Vagina (tissue), 2 donors: ENCODE measurements at regions not wholly inside any gene's neighbourhood (a gene's known extent, or its start where the extent isn't known, plus 50 kb on each side); places are given as distances from the start of the nearest gene placed in this dataset.

Source experiments
- DNase-seq, 2 donors: peaks; one replicate each; pipeline ENCODE4 v3.0.0-alpha.2; 2017; ENCODE audit errors: extremely low spot score in 2 of 2
- H3K27ac ChIP-seq: fragments of 200-600 bp; sonication (generic); one replicate; pipeline ENCODE4 v1.5.1; 2019
- H3K27me3 ChIP-seq: fragments of 200-600 bp; sonication (generic); one replicate; pipeline ENCODE4 v1.5.1; 2019
- H3K36me3 ChIP-seq, 2 donors: fragments of 200-600 bp; sonication (generic); one replicate each; pipeline ENCODE4 v1.5.1; 2017 to 2019
- H3K4me1 ChIP-seq: fragments of 200-600 bp; sonication (generic); one replicate; pipeline ENCODE4 v1.5.1; 2019
- H3K4me3 ChIP-seq, 2 donors: fragments of 200-600 bp; sonication (generic); 1 replicate in 1 of 2; 2 replicates in 1 of 2; pipeline ENCODE4 v1.5.1; 2016 to 2019
- H3K9me3 ChIP-seq: fragments of 200-600 bp; sonication (generic); one replicate; pipeline ENCODE4 v1.5.1; 2019
- POLR2A ChIP-seq, 2 donors: fragments of 450-650 bp; IDR thresholded peaks; one replicate each; pipeline ENCODE4 v1.6.1; 2017; ENCODE audit warnings: antibody characterized with exemption in 2 of 2, mild to moderate bottlenecking in 2 of 2, moderate library complexity in 2 of 2
- POLR2AphosphoS5 ChIP-seq, 2 donors: sonication (generic); formaldehyde crosslinking; IDR thresholded peaks; one replicate each; pipeline ENCODE4 v1.9.0; 2017; ENCODE audit warnings: antibody characterized with exemption in 2 of 2, mild to moderate bottlenecking in 2 of 2, low read depth in 1 of 2; ENCODE audit not compliant: insufficient read depth in 1 of 2
- intact Hi-C: fragments of 100-400 bp; cut with DNase I; formaldehyde crosslinking; loops from one replicate; pipeline ENCODE4 v1.15.1; 2023
- TF ChIP-seq, protein P1 (sequence below), 3 experiments: fragments of 450-650 bp in 2 of 3; fragments of 200-600 bp in 1 of 3; sonication (generic) in 1 of 3; IDR thresholded peaks; one replicate each; pipeline ENCODE4 v1.5.1; 2017 to 2019; ENCODE audit warnings: antibody characterized with exemption in 3 of 3, mild to moderate bottlenecking in 2 of 3, moderate library complexity in 2 of 3

DNA sequence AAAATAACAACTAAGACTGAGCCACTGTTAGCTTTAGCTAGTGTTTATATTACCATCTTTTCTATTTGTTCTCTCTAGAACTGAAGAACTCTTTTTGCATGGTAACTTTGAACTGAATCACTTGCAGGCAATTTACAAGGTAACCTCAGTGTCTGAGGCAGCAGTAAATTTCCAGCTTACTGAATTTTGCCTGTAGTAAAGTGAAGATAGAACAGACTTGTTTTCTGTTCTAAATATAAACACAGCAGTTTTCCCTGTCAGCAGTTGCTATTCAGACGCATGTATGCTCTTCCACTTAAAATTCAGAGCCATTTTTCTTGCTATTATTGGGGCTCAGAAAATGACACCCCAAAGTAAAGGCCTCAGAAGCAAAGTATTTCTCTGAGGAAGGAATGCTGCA, 974.0 kb upstream of the GJE1 start:
- no peak for DNase-seq
- Histone ChIP-seq H3K27ac (no peak overlapping the region), H3K36me3 (no peaks in the 10 kb centered on the region), H3K4me3 (no peak overlapping the region), H3K27me3 (no peaks in the 10 kb centered on the region), H3K9me3 (no peaks in the 10 kb centered on the region), H3K4me1 (no peaks in the 10 kb centered on the region)
- intact Hi-C loops = no loop called here
- TF ChIP-seq, protein P1, sequence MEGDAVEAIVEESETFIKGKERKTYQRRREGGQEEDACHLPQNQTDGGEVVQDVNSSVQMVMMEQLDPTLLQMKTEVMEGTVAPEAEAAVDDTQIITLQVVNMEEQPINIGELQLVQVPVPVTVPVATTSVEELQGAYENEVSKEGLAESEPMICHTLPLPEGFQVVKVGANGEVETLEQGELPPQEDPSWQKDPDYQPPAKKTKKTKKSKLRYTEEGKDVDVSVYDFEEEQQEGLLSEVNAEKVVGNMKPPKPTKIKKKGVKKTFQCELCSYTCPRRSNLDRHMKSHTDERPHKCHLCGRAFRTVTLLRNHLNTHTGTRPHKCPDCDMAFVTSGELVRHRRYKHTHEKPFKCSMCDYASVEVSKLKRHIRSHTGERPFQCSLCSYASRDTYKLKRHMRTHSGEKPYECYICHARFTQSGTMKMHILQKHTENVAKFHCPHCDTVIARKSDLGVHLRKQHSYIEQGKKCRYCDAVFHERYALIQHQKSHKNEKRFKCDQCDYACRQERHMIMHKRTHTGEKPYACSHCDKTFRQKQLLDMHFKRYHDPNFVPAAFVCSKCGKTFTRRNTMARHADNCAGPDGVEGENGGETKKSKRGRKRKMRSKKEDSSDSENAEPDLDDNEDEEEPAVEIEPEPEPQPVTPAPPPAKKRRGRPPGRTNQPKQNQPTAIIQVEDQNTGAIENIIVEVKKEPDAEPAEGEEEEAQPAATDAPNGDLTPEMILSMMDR (IDR thresholded peaks at IDR 0.05) = no peak
- no peak for TF ChIP-seq POLR2AphosphoS5 (IDR thresholded peaks at IDR 0.05; ENCODE audit: insufficient read depth in 1 of 2, low read depth in 1 of 2)
- TF ChIP-seq POLR2A (IDR thresholded peaks at IDR 0.05) = no peak

DNA sequence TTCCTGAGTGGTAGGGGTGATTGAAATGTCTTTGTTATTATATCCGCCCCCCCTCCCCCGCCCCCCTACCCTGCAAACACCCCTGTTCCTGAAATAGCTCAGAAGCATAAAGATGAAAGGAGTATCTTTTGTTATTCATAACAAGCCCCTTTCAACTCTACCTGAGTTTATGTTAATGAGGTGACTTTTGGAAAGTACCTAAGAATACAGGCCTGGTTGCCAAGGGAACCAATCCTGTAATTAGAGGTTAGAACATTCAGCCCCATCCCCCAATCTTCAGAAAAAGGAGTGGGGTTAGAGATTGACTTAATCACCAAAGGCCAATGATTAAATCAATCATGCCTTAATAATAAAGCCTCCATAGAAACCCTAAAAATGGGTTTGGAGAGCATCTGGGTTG, 979.2 kb upstream of the GJE1 start:
- no peaks in the 10 kb centered on the region for H3K36me3 ChIP-seq
- no peak overlapping the region for H3K4me3 ChIP-seq
- H3K27ac ChIP-seq = no peak overlapping the region
- no peaks in the 10 kb centered on the region for H3K9me3 ChIP-seq
- TF ChIP-seq, protein P1 (IDR thresholded peaks at IDR 0.05) = no peak
- TF ChIP-seq POLR2AphosphoS5 (IDR thresholded peaks at IDR 0.05; ENCODE audit: insufficient read depth in 1 of 2, low read depth in 1 of 2) (no peak), POLR2A (IDR thresholded peaks at IDR 0.05) (no peak)
- DNase-seq = no peak
- no peaks in the 10 kb centered on the region for H3K4me1 ChIP-seq
- intact Hi-C loops = no loop called here
- H3K27me3 ChIP-seq = no peaks in the 10 kb centered on the region

DNA sequence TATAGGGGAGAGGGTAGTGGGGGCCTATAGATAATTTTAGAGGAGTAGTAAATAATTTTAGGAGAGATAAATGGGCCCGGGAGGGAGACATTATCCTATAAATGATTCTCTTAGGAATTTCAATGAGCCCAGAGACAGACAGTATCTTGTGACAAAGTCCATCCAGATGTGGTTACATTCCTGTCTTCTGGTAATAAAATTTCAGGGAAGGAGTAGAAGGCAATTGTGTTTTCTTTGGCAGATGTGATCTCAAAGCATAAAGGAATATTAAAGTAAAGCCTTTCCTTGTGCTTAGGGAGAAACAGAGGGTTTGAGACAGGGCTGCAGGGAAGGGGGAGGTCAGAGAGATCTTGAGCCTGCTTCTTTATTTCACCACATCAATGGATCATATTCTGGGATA, 979.8 kb upstream of the GJE1 start:
- Histone ChIP-seq H3K36me3 (no peaks in the 10 kb centered on the region), H3K27me3 (no peaks in the 10 kb centered on the region), H3K27ac (no peak overlapping the region), H3K4me3 (no peak overlapping the region), H3K4me1 (no peaks in the 10 kb centered on the region), H3K9me3 (no peaks in the 10 kb centered on the region)
- intact Hi-C loops = no loop called here
- no peak for TF ChIP-seq POLR2AphosphoS5 (IDR thresholded peaks at IDR 0.05; ENCODE audit: insufficient read depth in 1 of 2, low read depth in 1 of 2)
- no peak for TF ChIP-seq POLR2A (IDR thresholded peaks at IDR 0.05)
- TF ChIP-seq, protein P1 (IDR thresholded peaks at IDR 0.05) = no peak
- no peak for DNase-seq

DNA sequence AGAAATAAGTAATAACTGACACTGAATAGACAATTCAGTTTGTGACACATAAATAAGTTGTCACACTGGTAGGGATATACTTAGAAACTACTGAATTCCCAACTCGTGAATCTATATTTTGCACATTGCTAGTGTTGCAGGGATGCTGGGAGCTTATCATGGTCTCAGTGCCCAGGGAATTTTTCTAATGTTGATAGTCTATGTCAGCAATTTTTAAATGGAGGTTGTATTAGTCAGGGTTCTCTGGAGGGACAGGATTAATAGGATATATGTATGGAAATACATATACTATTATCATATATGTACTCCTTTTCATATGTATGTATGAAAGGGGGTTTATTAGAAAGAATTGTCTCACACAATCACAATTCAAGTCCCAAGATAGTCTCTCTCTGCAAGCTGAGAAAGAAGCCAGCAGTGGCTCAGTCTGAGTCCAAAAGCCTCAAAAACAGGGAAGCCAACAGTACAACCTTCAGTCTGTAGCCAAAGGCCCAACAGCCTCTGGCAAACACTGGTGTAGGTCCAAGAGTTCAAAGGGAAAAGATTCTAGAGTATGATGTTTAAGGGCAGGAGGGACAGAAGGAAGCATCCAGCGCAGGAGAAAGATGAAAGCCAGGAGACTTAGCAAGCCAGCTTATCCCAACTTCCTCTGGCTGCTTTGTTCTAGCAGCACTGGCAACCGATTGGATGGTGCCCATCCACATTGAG, 980.9 kb upstream of the GJE1 start:
- no peaks in the 10 kb centered on the region for H3K27me3 ChIP-seq
- H3K9me3 ChIP-seq = no peaks in the 10 kb centered on the region
- H3K4me1 ChIP-seq = no peaks in the 10 kb centered on the region
- intact Hi-C loops = no loop called here
- no peak overlapping the region for H3K27ac ChIP-seq
- no peak for DNase-seq
- no peak overlapping the region for H3K4me3 ChIP-seq
- no peak for TF ChIP-seq POLR2AphosphoS5 (IDR thresholded peaks at IDR 0.05; ENCODE audit: insufficient read depth in 1 of 2, low read depth in 1 of 2)
- no peak for TF ChIP-seq POLR2A (IDR thresholded peaks at IDR 0.05)
- TF ChIP-seq, protein P1 (IDR thresholded peaks at IDR 0.05) = no peak
- no peaks in the 10 kb centered on the region for H3K36me3 ChIP-seq

DNA sequence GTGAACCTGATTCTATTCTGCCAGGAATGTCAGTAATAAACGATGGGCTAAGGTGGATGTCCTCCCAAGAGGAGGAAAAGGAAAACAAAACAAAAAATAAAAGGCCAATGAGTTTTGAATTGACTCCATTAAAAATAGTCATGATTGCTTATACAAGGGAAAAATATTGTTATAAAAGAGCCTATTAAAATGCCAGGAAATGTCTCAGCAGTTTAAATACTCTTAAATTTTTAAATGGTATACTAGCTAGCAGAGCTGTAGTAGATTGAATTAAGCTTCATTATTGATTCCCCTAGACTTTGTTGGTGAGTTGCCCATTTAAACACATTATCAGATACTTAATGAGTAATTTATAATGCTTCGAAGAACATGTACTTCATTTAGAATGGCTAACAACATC, 990.9 kb upstream of the GJE1 start:
- Histone ChIP-seq H3K36me3 (no peaks in the 10 kb centered on the region), H3K4me3 (no peak overlapping the region), H3K27ac (no peak overlapping the region), H3K27me3 (no peaks in the 10 kb centered on the region), H3K4me1 (no peaks in the 10 kb centered on the region), H3K9me3 (no peaks in the 10 kb centered on the region)
- intact Hi-C loops = loop anchor here (10.0 kb wide), 1 partner anchor 627 kb away; no protein-coding TSS in a partner anchor
- DNase-seq = no peak
- no peak for TF ChIP-seq POLR2AphosphoS5 (IDR thresholded peaks at IDR 0.05; ENCODE audit: insufficient read depth in 1 of 2, low read depth in 1 of 2)
